AG10803 (cell line): ENCODE measurements at regions not wholly inside any gene's neighbourhood (a gene's known extent, or its start where the extent isn't known, plus 50 kb on each side); places are given as distances from the start of the nearest gene placed in this dataset.

ENCODE experiments used
- DNase-seq: peaks from one replicate; pipeline ENCODE4 v3.0.0; 2010; ENCODE audit warnings: low read depth
- H3K4me3 ChIP-seq: 2 replicates; pipeline ENCODE4 v1.5.1; 2011; ENCODE audit warnings: mild to moderate bottlenecking, low read length, control low read depth
- CTCF ChIP-seq: conservative IDR thresholded peaks from 2 replicates; pipeline ENCODE4 v1.5.1; 2011; ENCODE audit warnings: mild to moderate bottlenecking, low read length, control low read depth, inconsistent platforms

GRCh38 chr2:104240984-104241383 is 612.9 kb upstream of the POU3F3 start:
- H3K4me3 ChIP-seq: no peak overlapping the region
- TF ChIP-seq CTCF: no peak
- DNase-seq: no peak

- no peak overlapping the region for H3K4me3 ChIP-seq
- DNase-seq: no peak
- TF ChIP-seq CTCF: no peak
These were observed 604.3 kb upstream of the POU3F3 start for GRCh38 chr2:104249629-104250028.

- no peak for TF ChIP-seq CTCF
- H3K4me3 ChIP-seq: no peak overlapping the region
- no peak for DNase-seq
These were observed 603.3 kb upstream of the POU3F3 start for GRCh38 chr2:104250635-104251034.

- no peak for TF ChIP-seq CTCF
- no peak for DNase-seq
- H3K4me3 ChIP-seq: no peak overlapping the region
These were observed 599.9 kb upstream of the POU3F3 start for GRCh38 chr2:104254017-104254416.

GRCh38 chr2:104262714-104263113 is 591.2 kb upstream of the POU3F3 start:
- TF ChIP-seq CTCF: no peak
- no peak overlapping the region for H3K4me3 ChIP-seq
- DNase-seq: no peak

GRCh38 chr2:104279646-104280045 is 574.3 kb upstream of the POU3F3 start:
- no peak for DNase-seq
- TF ChIP-seq CTCF: no peak
- no peak overlapping the region for H3K4me3 ChIP-seq

GRCh38 chr2:104280216-104280615 is 573.7 kb upstream of the POU3F3 start:
- no peak for DNase-seq
- no peak overlapping the region for H3K4me3 ChIP-seq
- no peak for TF ChIP-seq CTCF
